ENCODE measurements at regions not wholly inside any gene's neighbourhood (a gene's known extent, or its start where the extent isn't known, plus 50 kb on each side); places are given as distances from the start of the nearest gene placed in this dataset.

- H3K36me3 ChIP-seq (ENCODE audit: control insufficient read depth, insufficient read depth, low read length), result no peaks in the 10 kb centered on the region
- no peaks in the 10 kb centered on the region for H3K9me3 ChIP-seq (ENCODE audit: control insufficient read depth, low read length)
- no peak overlapping the region for H3K9ac ChIP-seq
- no peaks in the 10 kb centered on the region for H3K79me2 ChIP-seq
- H3K27ac ChIP-seq, result no peak overlapping the region
- no peaks in the 10 kb centered on the region for H3K4me1 ChIP-seq
- H2AFZ ChIP-seq, result no peak overlapping the region
- no peak for TF ChIP-seq CTCF (IDR thresholded peaks at IDR 0.05)
- no peaks in the 10 kb centered on the region for H3K27me3 ChIP-seq (ENCODE audit: control insufficient read depth, insufficient read depth, low read length)
- H3K4me2 ChIP-seq (ENCODE audit: low read length), result no peak overlapping the region
- no peak overlapping the region for H3K4me3 ChIP-seq (ENCODE audit: low read depth, low read length)
These were observed 169.2 kb upstream of the SPRY4 start for GRCh38 chr5:142493875-142494518.

GRCh38 chr5:142492781-142493281 is 168.0 kb upstream of the SPRY4 start:
- H2AFZ ChIP-seq, result no peak overlapping the region
- no peaks in the 10 kb centered on the region for H3K9me3 ChIP-seq (ENCODE audit: control insufficient read depth, low read length)
- TF ChIP-seq CTCF (IDR thresholded peaks at IDR 0.05), result no peak
- no peaks in the 10 kb centered on the region for H3K4me1 ChIP-seq
- H3K79me2 ChIP-seq, result no peaks in the 10 kb centered on the region
- H3K4me3 ChIP-seq (ENCODE audit: low read depth, low read length), result no peak overlapping the region
- no peak overlapping the region for H3K4me2 ChIP-seq (ENCODE audit: low read length)
- H3K36me3 ChIP-seq (ENCODE audit: control insufficient read depth, insufficient read depth, low read length), result no peaks in the 10 kb centered on the region
- H3K9ac ChIP-seq, result no peak overlapping the region
- H3K27ac ChIP-seq, result no peak overlapping the region
- H3K27me3 ChIP-seq (ENCODE audit: control insufficient read depth, insufficient read depth, low read length), result no peaks in the 10 kb centered on the region

- Histone ChIP-seq H3K4me3 (ENCODE audit: low read depth, low read length) (no peak overlapping the region), H3K4me1 (no peaks in the 10 kb centered on the region), H2AFZ (no peak overlapping the region), H3K27me3 (ENCODE audit: control insufficient read depth, insufficient read depth, low read length) (no peaks in the 10 kb centered on the region), H3K4me2 (ENCODE audit: low read length) (no peak overlapping the region), H3K9ac (no peak overlapping the region), H3K36me3 (ENCODE audit: control insufficient read depth, insufficient read depth, low read length) (no peaks in the 10 kb centered on the region), H3K27ac (no peak overlapping the region), H3K79me2 (no peaks in the 10 kb centered on the region), H3K9me3 (ENCODE audit: control insufficient read depth, low read length) (no peaks in the 10 kb centered on the region)
- TF ChIP-seq CTCF (IDR thresholded peaks at IDR 0.05), result no peak
These were observed 166.9 kb upstream of the SPRY4 start for GRCh38 chr5:142491679-142492078.

- Histone ChIP-seq H3K9me3 (ENCODE audit: control insufficient read depth, low read length) (no peaks in the 10 kb centered on the region), H3K79me2 (no peaks in the 10 kb centered on the region), H3K4me2 (ENCODE audit: low read length) (no peak overlapping the region), H3K27me3 (ENCODE audit: control insufficient read depth, insufficient read depth, low read length) (no peaks in the 10 kb centered on the region), H2AFZ (no peak overlapping the region), H3K4me1 (no peaks in the 10 kb centered on the region), H3K9ac (no peak overlapping the region), H3K36me3 (ENCODE audit: control insufficient read depth, insufficient read depth, low read length) (no peaks in the 10 kb centered on the region), H3K4me3 (ENCODE audit: low read depth, low read length) (no peak overlapping the region), H3K27ac (peak overlapping the region; percentile 7)
- TF ChIP-seq CTCF (IDR thresholded peaks at IDR 0.05), result no peak
These were observed 166.4 kb upstream of the SPRY4 start for GRCh38 chr5:142491270-142491669.

- Histone ChIP-seq H3K9me3 (ENCODE audit: control insufficient read depth, low read length) (no peaks in the 10 kb centered on the region), H3K4me2 (ENCODE audit: low read length) (no peak overlapping the region), H3K27ac (no peak overlapping the region), H3K9ac (no peak overlapping the region), H3K27me3 (ENCODE audit: control insufficient read depth, insufficient read depth, low read length) (no peaks in the 10 kb centered on the region), H3K4me1 (no peaks in the 10 kb centered on the region), H3K79me2 (no peaks in the 10 kb centered on the region), H3K36me3 (ENCODE audit: control insufficient read depth, insufficient read depth, low read length) (no peaks in the 10 kb centered on the region), H3K4me3 (ENCODE audit: low read depth, low read length) (no peak overlapping the region), H2AFZ (no peak overlapping the region)
- TF ChIP-seq CTCF (IDR thresholded peaks at IDR 0.05), result no peak
These were observed 161.8 kb upstream of the SPRY4 start for GRCh38 chr5:142486581-142486980.

All from parathyroid adenoma (tissue), 2 donors.